Activated naive CD4-positive, alpha-beta T cell treated with anti-CD3 and anti-CD28 coated beads, Interleukin-2, amount 50 U/mL, for 16 hours (primary cell): ENCODE measurements at regions not wholly inside any gene's neighbourhood (a gene's known extent, or its start where the extent isn't known, plus 50 kb on each side); places are given as distances from the start of the nearest gene placed in this dataset.

Experiments used
- DNase-seq: peaks from one replicate; pipeline ENCODE4 v3.0.0-alpha.2; 2020

- DNase-seq, result no peak
These were observed 157.1 kb upstream of the SYT6 start for GRCh38 chr1:114310695-114311271.

- DNase-seq, result no peak
These were observed 149.2 kb upstream of the SYT6 start for GRCh38 chr1:114302821-114303220.

DNA sequence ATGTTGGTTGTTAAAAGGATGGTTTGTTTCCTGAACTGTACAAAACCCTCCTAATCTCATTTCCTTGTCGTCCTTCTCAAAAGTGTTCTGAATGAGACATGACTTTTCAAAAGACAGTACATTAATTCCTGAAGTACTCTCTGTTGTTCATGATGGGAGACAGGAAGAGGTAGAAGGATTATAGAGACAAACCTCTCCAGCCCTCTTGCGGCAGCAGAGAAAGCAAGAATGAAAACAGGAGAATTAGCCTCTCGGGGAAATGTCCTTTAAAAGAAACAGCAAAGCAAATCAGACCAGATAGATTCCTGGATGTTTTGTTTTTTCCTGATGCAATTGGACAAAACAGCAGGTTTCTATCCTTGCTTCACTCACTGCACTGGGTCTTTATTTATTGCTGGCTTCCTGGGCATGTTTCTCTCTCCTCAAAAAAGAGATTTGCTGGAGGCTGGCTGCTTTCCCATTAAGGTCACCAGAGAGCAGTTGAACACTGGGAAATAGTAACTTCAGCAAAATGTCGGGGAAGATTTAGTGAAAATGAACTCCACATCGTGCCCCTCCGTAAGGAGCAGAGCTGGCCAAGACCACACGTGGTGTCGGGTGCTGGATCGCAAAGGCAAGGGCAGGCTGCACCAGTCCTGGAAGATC is 145.8 kb upstream of the SYT6 start:
- no peak for DNase-seq

DNA sequence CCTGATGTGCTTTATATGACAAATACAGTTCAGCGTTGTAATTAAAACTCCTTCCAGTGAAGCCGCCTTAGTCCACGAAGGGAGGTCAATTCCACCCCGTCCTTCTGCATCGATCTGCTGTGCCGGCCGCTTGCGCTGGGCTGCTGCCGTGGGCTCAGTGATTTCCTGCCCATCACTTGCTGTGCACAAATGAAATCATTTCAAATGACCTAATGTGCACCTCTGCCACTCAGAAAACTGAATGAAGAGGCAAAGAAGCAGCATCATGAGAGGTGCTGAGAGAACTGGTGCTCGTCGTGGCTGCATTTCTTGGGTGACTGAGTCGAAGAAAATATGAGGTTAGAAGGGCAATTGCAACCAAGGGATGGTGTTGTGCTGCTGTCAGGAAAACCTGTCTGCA is 144.3 kb upstream of the SYT6 start:
- no peak for DNase-seq

DNA sequence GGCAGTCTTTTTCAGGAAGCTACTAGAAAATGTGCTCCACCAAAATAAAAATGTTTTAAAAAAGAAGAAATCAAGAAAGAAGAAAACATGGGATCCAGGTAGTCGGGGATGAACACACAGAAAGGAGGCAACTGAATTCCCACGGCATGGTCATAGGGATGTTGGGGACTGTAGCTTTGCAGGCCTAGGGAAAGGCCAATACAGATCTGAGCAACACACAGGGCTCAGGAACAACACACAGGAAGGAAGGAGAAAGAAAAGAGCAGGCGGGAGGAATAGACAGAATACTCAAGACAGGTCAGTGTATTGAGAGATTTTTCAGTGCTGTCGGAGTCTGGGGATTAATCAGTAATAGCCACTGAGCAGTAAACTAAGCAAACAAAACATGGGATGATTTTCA is 142.7 kb upstream of the SYT6 start:
- no peak for DNase-seq

- DNase-seq, result no peak
These were observed 141.7 kb upstream of the SYT6 start for GRCh38 chr1:114295321-114295720.

DNA sequence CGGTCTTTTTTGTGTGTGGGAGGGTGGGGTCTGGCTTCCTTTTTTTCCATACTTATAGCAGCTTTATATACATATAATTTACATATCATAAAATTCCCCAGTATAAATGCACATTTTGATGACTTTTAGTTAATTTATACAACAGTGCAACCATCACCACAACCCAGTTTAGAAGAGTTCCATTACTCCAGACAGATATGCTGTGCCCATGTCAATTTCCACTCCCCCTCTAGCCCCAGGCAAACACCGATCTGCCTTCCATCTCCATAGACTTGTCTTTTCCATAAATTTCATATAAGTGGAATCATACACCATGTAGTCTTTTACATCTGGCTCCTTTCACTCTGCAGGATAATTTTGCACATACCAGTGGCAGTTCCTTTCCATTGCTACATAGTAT is 139.2 kb upstream of the SYT6 start:
- DNase-seq, result no peak

DNA sequence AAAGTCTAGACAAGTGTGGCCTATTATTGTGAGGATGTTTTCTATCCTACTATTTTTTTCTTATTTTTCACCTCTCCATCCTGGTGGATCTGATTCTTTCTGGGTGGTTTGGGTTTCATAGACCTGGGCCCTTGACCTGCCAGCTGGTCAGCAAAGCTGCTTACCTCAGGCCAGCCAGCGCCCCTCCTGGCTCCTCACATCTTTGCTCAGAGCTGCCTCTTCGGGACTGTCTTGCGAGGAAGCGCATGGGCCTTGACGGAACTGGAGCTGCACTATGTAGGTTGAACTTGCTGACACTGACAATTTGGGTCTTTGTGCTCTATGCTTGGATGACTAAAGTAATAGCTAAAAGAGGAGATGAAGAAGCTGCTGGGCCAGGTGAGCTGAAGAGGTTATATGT is 138.5 kb upstream of the SYT6 start:
- no peak for DNase-seq

DNA sequence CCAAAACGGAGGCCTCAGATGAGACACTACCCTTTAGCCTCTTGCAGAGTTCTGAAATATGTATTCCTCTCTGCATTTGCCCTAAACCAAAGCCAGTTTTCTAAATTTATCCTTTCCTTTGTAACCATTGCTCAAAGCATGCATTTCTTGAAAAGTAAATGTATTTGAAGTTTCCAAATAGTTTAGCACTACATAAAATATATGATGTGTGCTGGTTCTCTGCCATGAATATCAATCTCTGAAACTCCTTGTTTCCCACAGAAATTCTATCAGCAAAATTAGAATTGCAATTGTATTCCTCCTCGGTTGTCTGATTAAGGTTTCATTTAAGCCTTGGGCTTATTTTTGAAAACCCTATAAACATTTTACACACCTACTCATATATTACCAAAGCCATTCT is 137.1 kb upstream of the SYT6 start:
- DNase-seq, result no peak

GRCh38 chr1:114290341-114290740 is 136.7 kb upstream of the SYT6 start:
- no peak for DNase-seq

DNA sequence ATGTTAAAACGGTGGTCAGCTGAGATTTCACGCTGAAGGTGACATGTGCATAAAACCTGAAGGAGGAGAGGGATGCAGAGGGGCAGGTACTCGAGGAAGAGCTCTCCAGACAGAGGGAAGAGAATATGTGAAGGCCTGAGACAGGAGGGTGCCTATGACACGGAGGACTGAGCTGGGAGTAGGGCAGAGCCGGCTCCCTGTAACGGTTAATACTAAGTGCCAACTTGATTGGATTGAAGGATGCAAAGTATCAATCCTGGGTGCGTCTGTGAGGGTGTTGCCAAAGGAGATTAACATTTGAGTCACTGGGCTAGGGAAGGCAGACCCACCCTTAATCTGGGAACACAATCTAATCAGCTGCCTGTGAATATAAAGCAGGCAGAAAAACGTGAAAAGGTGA is 136.2 kb upstream of the SYT6 start:
- no peak for DNase-seq

GRCh38 chr1:114289306-114289705 is 135.6 kb upstream of the SYT6 start:
- DNase-seq, result no peak

- DNase-seq, result no peak
These were observed 133.3 kb upstream of the SYT6 start for GRCh38 chr1:114286960-114287359.

- no peak for DNase-seq
These were observed 132.5 kb upstream of the SYT6 start for GRCh38 chr1:114286179-114286578.

GRCh38 chr1:114282751-114283403 is 129.2 kb upstream of the SYT6 start:
- peak; percentile 83 for DNase-seq

DNA sequence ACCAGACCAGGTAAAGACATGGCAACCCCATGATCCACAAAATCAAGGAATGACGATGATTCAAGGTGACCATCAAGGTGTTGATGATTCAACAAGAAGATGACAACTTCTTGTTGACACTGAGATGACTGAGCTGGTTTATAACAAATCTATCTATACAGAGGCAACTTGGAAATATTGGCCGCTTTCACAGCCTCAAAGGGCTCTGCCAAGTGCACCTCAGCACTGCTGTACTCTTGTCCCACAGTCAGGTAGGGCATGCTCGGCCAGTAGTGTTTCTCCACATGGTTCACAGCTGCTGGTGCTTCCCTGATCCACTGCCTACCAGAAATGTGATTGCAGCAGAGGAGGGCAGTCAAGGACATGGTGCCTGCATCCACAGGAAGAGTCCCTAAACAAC is 125.2 kb upstream of the SYT6 start:
- DNase-seq, result no peak

DNA sequence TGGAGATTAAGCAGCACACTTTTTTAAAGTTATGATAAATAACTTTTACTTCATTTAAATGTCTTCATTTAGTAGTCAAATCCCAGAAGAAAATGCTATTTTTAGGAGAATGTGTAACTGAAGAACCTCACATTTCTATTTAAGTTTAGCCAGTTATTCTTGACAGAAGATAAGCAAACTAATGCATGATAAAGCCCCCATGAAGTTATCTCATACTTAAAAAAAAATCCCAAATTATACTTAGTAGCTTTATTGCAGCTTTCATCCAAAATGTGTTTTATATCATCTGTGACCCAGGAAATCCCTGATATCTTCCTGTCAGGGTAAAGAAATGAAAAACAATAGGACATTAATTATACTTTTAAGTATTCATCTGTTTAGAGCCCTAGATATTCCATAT is 124.8 kb upstream of the SYT6 start:
- no peak for DNase-seq

- no peak for DNase-seq
These were observed 121.1 kb upstream of the SYT6 start for GRCh38 chr1:114274621-114275317.

GRCh38 chr1:114272593-114272992 is 118.9 kb upstream of the SYT6 start:
- DNase-seq, result no peak

- no peak for DNase-seq
These were observed 117.0 kb upstream of the SYT6 start for GRCh38 chr1:114270718-114271117.

DNA sequence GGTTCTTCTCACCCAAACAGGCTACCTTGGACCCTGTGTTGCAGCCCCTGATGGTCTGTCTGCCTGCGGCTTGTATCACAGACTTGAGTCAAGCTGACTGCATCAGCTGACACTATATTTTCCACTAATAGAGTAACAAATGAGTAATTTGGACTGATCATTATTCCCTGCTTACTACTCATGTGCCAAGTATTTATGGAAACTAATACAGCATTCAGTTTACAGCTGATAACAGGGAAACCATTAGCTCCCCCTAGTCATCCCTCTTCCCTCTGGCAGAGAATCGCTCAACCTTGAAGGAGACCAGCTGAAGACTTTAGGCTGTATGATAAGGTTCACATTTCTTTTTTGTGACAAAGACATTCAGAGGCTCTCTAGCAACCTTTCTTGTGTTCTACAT is 116.6 kb upstream of the SYT6 start:
- DNase-seq, result no peak

- DNase-seq, result no peak
These were observed 115.9 kb upstream of the SYT6 start for GRCh38 chr1:114269539-114269938.

- no peak for DNase-seq
These were observed 109.7 kb upstream of the SYT6 start for GRCh38 chr1:114263343-114263742.

GRCh38 chr1:114262337-114262736 is 108.7 kb upstream of the SYT6 start:
- DNase-seq, result no peak
